ENCODE measurements at regions not wholly inside any gene's neighbourhood (a gene's known extent, or its start where the extent isn't known, plus 50 kb on each side); places are given as distances from the start of the nearest gene placed in this dataset.

GRCh38 chr3:145411605-145412004 lies 749.4 kb downstream of the PLOD2 start:
- no peak overlapping the region for H3K4me3 ChIP-seq (ENCODE audit: low read depth, low read length)
- CTCF ChIA-PET: no interaction called here
- POLR2A ChIA-PET: no interaction called here
- DNase-seq (ENCODE audit: low read depth, low spot score): no peak
- TF ChIP-seq CTCF (IDR thresholded peaks at IDR 0.05; ENCODE audit: insufficient read depth, low read length, missing control alignments): no peak

- POLR2A ChIA-PET: no interaction called here
- DNase-seq (ENCODE audit: low read depth, low spot score): no peak
- TF ChIP-seq CTCF (IDR thresholded peaks at IDR 0.05; ENCODE audit: insufficient read depth, low read length, missing control alignments): no peak
- CTCF ChIA-PET: no interaction called here
- H3K4me3 ChIP-seq (ENCODE audit: low read depth, low read length): no peak overlapping the region
Measured at GRCh38 chr3:145417678-145418077, 743.3 kb downstream of the PLOD2 start.

GRCh38 chr3:145422556-145422955 lies 738.4 kb downstream of the PLOD2 start:
- no peak for DNase-seq (ENCODE audit: low read depth, low spot score)
- TF ChIP-seq CTCF (IDR thresholded peaks at IDR 0.05; ENCODE audit: insufficient read depth, low read length, missing control alignments): no peak
- CTCF ChIA-PET: no interaction called here
- H3K4me3 ChIP-seq (ENCODE audit: low read depth, low read length): no peak overlapping the region
- POLR2A ChIA-PET: no interaction called here

GRCh38 chr3:145427355-145427754 lies 733.6 kb downstream of the PLOD2 start:
- CTCF ChIA-PET: interaction anchor here (1.0 kb wide), 1 partner anchor 12 kb away, joined by 3 read pairs; no protein-coding TSS in a partner anchor
- no peak overlapping the region for H3K4me3 ChIP-seq (ENCODE audit: low read depth, low read length)
- no peak for DNase-seq (ENCODE audit: low read depth, low spot score)
- TF ChIP-seq CTCF (IDR thresholded peaks at IDR 0.05; ENCODE audit: insufficient read depth, low read length, missing control alignments): no peak
- POLR2A ChIA-PET: no interaction called here

GRCh38 chr3:145429546-145429945 lies 731.4 kb downstream of the PLOD2 start:
- no peak for DNase-seq (ENCODE audit: low read depth, low spot score)
- POLR2A ChIA-PET: no interaction called here
- no peak overlapping the region for H3K4me3 ChIP-seq (ENCODE audit: low read depth, low read length)
- no peak for TF ChIP-seq CTCF (IDR thresholded peaks at IDR 0.05; ENCODE audit: insufficient read depth, low read length, missing control alignments)
- CTCF ChIA-PET: no interaction called here

GRCh38 chr3:145448436-145448835 lies 712.5 kb downstream of the PLOD2 start:
- CTCF ChIA-PET: no interaction called here
- DNase-seq (ENCODE audit: low read depth, low spot score): no peak
- no peak for TF ChIP-seq CTCF (IDR thresholded peaks at IDR 0.05; ENCODE audit: insufficient read depth, low read length, missing control alignments)
- no peak overlapping the region for H3K4me3 ChIP-seq (ENCODE audit: low read depth, low read length)
- POLR2A ChIA-PET: no interaction called here

Measured in AG04449 (cell line).